ENCODE measurements at regions not wholly inside any gene's neighbourhood (a gene's known extent, or its start where the extent isn't known, plus 50 kb on each side); places are given as distances from the start of the nearest gene placed in this dataset.

DNA sequence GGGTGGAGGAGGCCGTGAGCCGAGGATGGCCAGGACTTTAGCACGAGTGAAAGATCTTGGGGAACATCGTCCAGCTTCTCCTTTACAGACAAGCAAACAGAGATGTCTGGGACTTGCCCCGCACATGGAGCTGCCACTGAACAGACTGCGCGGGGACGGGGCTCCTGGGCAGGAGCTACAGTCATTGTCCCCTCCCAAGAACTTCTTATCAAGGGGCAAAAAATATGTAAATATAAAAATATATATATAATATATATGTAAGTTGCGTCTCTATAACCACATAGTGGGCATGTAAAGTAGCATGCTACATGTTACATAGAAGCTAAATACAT, 245.0 kb upstream of the SALL3 start:
- Mint-ChIP-seq H3K4me3 (no peak overlapping the region), H3K9me3 (ENCODE audit: insufficient read depth) (no peaks in the 10 kb centered on the region), H3K27ac (no peak overlapping the region), H3K4me1 (ENCODE audit: low read depth) (no peaks in the 10 kb centered on the region), H3K27me3 (ENCODE audit: low read depth) (no peaks in the 10 kb centered on the region), H3K36me3 (ENCODE audit: low read depth) (no peaks in the 10 kb centered on the region)
- no peak for ATAC-seq
- CTCF ChIA-PET, result no interaction called here
- POLR2A ChIA-PET, result no interaction called here
- DNase-seq, result no peak

DNA sequence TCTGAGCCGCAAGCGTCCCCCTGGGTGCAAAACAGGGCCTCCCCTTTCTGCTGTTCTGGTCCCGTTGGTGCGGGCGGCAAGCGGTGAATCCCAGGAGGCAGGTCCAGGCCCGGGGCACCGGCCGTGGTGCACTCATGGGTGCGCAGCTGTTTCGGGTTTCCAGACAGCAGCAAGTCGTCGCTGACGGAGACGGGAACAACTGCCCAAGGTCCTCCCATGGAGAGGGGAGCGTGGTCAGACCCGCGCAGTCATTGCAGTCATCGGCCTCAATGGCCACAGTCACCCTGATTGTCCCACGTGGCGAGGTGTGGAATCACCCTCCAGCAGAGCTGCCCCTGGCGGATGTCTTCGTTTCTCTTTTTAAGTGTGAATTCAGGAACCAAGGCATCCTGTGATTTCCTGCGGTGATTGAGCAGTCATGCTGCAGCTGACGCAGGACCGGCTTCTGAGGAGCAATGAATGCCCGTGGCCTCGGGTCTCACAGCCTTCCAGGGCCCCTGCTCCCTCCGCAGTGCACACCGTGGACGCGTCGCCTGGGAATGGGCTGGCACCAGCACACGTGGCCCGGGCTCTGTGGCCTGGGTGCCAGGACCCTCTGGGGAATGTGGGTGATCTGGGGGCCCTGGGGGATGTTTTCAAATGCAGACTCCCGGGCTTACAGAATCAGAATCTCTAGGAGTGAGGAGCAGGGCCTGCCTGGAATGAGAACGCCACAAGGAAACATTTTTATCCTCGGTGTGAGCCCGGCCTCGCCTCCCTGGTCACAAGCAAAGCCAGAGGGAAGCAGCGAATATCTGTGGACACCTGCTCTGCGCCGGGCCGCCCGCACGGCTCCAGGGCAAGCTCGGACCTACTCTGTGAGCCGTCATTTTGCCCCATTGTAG, 244.2 kb upstream of the SALL3 start:
- ChIA-PET POLR2A (no interaction called here), CTCF (no interaction called here)
- ATAC-seq (no peak), DNase-seq (no peak)
- H3K9me3 Mint-ChIP-seq (ENCODE audit: insufficient read depth), result no peaks in the 10 kb centered on the region
- H3K27me3 Mint-ChIP-seq (ENCODE audit: low read depth), result no peaks in the 10 kb centered on the region
- H3K4me3 Mint-ChIP-seq, result no peak overlapping the region
- H3K27ac Mint-ChIP-seq, result no peak overlapping the region
- no peaks in the 10 kb centered on the region for H3K36me3 Mint-ChIP-seq (ENCODE audit: low read depth)
- H3K4me1 Mint-ChIP-seq (ENCODE audit: low read depth), result no peaks in the 10 kb centered on the region

DNA sequence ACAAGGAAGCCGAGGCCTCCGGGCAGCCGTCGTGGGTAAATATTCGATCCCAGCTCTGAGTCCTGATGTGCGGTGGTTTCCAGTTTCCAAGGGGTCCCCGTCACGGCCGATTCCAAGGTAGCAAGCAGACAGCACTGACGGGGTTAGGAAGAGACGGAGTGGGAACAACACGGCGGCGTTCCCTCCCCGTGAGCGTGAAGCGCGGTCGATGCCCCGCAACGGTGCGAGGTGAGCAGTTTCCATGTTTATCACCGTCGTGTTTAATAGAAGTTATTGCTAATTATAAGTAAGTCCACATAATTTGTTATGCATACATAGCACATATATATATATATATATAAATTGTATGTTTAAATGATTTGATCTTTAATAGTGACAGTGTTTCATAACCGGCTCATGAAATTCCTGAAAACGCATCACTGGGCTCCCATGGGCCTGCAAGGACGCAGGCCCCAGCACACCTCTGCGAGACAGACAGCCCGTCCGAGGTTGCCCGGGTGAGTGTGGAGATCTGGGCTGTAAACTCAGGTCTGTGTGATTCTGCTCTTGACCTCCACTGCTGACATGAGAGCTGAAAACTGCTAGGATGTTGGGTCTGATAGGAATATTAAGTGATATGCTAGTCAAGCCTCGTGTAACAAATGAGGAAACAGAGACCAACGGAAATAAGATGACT, 243.5 kb upstream of the SALL3 start:
- CTCF ChIA-PET, result no interaction called here
- Mint-ChIP-seq H3K4me3 (no peak overlapping the region), H3K4me1 (ENCODE audit: low read depth) (no peaks in the 10 kb centered on the region), H3K36me3 (ENCODE audit: low read depth) (no peaks in the 10 kb centered on the region), H3K27me3 (ENCODE audit: low read depth) (no peaks in the 10 kb centered on the region), H3K27ac (no peak overlapping the region), H3K9me3 (ENCODE audit: insufficient read depth) (no peaks in the 10 kb centered on the region)
- DNase-seq (no peak), ATAC-seq (no peak)
- POLR2A ChIA-PET, result no interaction called here

DNA sequence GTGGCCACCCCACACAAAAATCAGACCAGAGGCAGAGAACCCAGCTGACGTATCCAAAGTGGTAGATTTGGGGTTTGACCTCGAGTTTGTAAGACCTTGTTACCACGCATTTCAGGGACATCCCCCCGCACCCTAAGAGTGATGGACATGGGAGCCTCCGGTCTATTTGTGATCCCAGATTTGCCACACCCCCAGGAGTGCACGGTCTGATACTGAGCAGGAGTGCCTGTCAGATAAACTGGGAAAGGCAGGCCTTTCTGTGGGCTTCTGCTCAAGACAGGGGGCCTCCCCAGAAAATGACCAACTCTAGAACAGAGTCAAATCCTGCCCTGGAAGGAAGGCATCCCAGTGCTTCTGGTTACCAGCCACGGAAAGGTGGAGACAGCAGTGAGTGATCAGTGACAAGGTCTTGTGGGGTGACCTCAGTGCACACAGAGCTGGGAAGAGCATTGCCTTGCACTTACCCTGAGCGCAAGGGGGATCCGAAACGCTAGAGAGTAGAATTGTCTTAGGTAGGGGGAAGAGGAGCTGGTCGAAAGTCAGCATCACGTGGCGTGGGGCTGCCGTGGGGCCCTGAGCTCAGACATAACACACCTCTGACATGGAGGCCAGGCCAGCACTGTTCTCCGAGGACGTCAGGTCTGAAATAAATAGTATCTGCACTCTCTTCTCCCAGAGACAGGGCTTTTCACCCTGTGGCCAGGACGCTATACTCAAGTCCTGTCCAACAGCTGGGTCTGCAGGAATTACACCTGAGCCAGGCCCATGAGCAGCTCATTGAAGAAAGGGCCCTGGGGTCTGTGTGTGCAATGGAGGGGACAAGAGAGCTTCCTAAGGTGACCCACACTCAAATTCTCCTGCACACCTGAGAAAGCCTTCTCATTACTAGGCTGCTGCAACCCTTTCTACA, 242.4 kb upstream of the SALL3 start:
- ChIA-PET POLR2A (no interaction called here), CTCF (no interaction called here)
- Mint-ChIP-seq H3K4me1 (ENCODE audit: low read depth) (no peaks in the 10 kb centered on the region), H3K36me3 (ENCODE audit: low read depth) (no peaks in the 10 kb centered on the region), H3K4me3 (no peak overlapping the region), H3K27ac (no peak overlapping the region), H3K27me3 (ENCODE audit: low read depth) (no peaks in the 10 kb centered on the region), H3K9me3 (ENCODE audit: insufficient read depth) (no peaks in the 10 kb centered on the region)
- DNase-seq, result no peak
- ATAC-seq, result no peak

DNA sequence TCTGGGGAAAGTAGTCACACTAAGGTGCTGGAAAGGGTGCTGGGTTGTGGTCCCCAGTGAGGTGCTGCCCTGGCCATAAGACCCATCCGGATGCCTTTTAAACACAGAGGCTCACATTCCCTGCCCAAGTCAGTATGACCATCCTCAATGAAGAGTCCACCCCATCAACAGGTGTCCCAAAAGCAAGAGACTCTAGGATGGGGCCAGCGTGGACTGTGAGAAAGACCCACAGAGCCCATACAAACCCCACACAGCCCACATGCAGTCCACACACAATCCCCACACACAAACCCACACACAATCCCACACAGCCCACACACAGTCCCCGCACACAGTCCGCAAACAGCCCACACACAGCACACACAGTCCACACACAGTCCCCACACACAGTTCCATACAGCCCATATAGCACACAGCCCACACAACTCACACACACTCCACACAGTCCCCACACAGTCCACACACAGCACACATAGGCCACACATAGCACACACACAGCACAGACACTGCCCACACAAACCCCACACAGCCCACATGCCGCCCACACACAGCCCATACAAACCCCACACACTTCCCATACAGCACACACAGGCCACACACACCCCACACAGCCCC, 241.4 kb upstream of the SALL3 start:
- ChIA-PET CTCF (no interaction called here), POLR2A (no interaction called here)
- Mint-ChIP-seq H3K9me3 (ENCODE audit: insufficient read depth) (no peaks in the 10 kb centered on the region), H3K36me3 (ENCODE audit: low read depth) (no peaks in the 10 kb centered on the region), H3K27me3 (ENCODE audit: low read depth) (no peaks in the 10 kb centered on the region), H3K27ac (no peak overlapping the region), H3K4me3 (no peak overlapping the region), H3K4me1 (ENCODE audit: low read depth) (no peaks in the 10 kb centered on the region)
- ATAC-seq, result no peak
- DNase-seq, result no peak

DNA sequence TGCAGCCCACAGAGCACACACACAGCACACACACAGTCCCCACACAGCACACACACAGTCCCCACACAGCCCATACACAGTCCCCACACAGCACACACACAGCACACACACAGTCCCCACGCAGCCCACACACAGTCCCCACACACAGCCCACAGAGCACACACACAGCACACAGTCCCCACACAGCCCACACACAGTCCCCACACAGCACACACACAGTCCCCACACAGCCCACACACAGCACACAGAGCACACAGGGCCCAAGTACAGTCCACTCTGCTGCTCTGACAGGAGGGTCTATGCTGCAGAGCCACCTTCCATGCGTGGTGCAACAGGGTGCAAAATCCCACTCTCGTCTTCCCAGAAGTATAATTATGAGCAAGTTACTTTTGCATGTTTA, 240.5 kb upstream of the SALL3 start:
- H3K9me3 Mint-ChIP-seq (ENCODE audit: insufficient read depth), result no peaks in the 10 kb centered on the region
- ChIA-PET POLR2A (no interaction called here), CTCF (no interaction called here)
- ATAC-seq (no peak), DNase-seq (no peak)
- no peaks in the 10 kb centered on the region for H3K27me3 Mint-ChIP-seq (ENCODE audit: low read depth)
- no peak overlapping the region for H3K27ac Mint-ChIP-seq
- H3K4me1 Mint-ChIP-seq (ENCODE audit: low read depth), result no peaks in the 10 kb centered on the region
- no peak overlapping the region for H3K4me3 Mint-ChIP-seq
- H3K36me3 Mint-ChIP-seq (ENCODE audit: low read depth), result no peaks in the 10 kb centered on the region

DNA sequence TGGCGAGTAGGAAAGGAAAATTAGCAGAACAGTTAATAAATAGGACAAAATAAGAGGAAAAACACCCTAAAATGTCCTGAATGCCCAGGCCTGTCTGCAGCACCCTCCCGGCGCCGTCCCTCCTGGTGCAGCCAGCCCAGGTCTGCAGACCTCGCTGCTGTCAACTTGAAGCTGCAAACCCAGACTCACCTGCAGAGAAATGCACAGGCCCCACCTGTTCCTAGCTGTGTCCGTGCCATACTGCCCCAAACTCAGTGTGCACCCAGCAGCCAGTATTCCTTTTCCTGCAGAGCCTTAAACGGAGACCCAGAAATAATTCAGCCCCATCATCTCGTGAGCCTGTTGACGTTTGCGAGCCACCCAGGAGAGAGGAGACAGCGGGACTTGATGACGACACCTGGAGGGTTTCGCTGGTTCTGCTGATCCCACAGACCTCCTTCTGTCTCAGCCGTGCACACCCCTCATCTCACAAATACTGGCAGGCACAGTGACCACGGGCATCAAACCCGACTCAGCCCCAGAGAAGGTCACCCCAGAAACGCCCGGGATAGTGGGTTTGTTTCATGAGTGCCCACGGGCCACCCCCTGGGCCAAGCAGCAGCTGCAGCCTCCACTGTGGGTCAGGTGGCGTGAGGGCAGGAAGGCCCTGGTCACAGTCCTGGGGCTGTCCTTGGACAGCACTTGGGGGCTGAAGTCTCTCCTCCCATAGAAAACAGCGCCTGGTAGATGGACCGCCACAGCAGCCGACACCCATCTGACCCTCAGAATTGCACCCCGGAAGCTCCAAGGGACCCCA, 239.5 kb upstream of the SALL3 start:
- ATAC-seq, result no peak
- no peaks in the 10 kb centered on the region for H3K9me3 Mint-ChIP-seq (ENCODE audit: insufficient read depth)
- H3K27me3 Mint-ChIP-seq (ENCODE audit: low read depth), result no peaks in the 10 kb centered on the region
- DNase-seq, result no peak
- no peaks in the 10 kb centered on the region for H3K36me3 Mint-ChIP-seq (ENCODE audit: low read depth)
- no peak overlapping the region for H3K4me3 Mint-ChIP-seq
- ChIA-PET CTCF (no interaction called here), POLR2A (no interaction called here)
- H3K4me1 Mint-ChIP-seq (ENCODE audit: low read depth), result no peaks in the 10 kb centered on the region
- H3K27ac Mint-ChIP-seq, result no peak overlapping the region

DNA sequence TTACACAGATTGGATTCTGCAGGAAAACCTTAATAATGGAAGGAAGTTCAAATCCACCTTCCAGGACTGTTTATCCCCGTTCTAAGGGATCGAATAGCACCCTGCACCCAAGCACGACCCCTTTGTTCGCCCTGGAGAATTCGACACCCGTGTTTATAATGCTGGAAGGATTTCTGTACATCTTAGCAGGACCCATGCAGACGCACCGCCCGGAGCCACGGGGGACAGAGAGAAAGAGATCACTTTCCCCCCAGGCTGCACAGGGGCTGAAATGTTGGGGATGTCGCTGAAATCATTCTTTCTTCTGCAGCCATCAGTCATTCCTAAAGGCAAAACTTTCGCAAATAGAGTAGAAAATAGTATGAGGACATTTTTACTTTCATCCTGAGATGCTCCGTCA, 238.7 kb upstream of the SALL3 start:
- no peak for DNase-seq
- Mint-ChIP-seq H3K27me3 (ENCODE audit: low read depth) (no peaks in the 10 kb centered on the region), H3K4me1 (ENCODE audit: low read depth) (no peaks in the 10 kb centered on the region), H3K4me3 (no peak overlapping the region), H3K27ac (no peak overlapping the region), H3K9me3 (ENCODE audit: insufficient read depth) (no peaks in the 10 kb centered on the region), H3K36me3 (ENCODE audit: low read depth) (no peaks in the 10 kb centered on the region)
- ChIA-PET CTCF (no interaction called here), POLR2A (no interaction called here)
- no peak for ATAC-seq

DNA sequence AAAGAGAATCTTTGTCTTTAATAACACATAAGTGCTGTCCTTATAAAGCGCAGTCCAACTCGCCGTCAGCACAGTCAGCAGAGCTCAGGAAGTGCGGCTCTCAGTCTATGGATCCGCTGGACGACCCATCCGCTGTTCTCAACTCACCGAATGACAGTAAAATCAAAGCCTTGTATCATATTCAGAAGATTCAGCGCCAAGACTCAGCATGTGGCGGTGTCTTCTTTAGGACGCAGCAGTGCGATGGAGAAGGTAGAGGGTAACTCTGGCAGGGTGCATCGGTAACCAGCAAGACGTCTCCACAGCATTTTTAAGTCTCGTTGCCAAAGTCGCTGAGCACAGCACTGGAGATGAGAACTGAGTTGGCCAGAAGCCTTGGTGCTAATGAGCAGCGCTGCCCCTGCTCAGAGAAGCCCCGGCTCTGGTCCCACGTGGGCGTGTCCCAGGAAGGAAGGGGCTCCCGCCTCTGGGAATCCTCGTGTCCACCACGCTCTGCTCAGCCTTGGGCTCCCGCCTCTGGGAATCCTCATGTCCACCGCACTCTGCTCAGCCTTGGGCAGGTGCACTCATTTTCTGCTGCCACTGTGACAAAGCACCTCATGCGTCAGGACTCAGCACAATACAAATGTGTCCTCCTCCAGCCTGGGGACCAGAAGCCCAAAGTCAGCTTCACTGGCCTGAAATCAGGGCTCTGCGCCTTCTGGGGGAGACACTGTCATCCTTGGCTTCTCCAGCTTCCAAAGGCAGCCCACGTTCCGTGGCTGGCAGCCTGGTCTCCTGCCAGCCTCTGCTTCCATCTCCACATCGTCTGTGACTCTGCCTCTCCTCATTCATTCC, 238.0 kb upstream of the SALL3 start:
- Mint-ChIP-seq H3K27me3 (ENCODE audit: low read depth) (no peaks in the 10 kb centered on the region), H3K4me1 (ENCODE audit: low read depth) (no peaks in the 10 kb centered on the region), H3K9me3 (ENCODE audit: insufficient read depth) (no peaks in the 10 kb centered on the region), H3K27ac (no peak overlapping the region), H3K36me3 (ENCODE audit: low read depth) (no peaks in the 10 kb centered on the region), H3K4me3 (no peak overlapping the region)
- ChIA-PET CTCF (no interaction called here), POLR2A (no interaction called here)
- no peak for ATAC-seq
- DNase-seq, result no peak

DNA sequence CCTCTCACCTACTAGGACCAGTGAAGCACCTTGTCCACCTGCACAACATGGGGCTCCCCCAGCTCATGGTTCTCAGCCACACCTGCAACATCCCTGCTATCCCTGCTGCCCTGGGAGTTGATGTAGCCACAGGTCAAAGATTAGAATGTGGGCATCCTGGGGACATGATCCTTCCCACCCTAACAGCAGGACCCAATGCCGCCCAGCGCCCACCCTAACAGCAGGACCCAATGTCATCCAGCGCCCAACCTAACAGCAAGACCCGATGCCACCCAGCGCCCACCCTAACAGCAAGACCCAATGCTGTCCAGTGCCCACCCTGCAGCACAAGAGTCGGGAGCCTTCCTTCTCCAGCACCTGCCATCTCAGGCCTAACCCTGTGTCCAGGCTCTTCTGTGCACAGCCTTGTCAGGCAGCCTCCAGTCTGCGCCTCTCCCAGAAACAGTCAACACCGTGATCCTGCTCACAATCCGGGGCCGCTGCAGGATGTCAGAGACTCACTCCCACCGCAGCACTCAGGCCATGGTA, 237.3 kb upstream of the SALL3 start:
- no peak for ATAC-seq
- H3K4me3 Mint-ChIP-seq, result no peak overlapping the region

DNA sequence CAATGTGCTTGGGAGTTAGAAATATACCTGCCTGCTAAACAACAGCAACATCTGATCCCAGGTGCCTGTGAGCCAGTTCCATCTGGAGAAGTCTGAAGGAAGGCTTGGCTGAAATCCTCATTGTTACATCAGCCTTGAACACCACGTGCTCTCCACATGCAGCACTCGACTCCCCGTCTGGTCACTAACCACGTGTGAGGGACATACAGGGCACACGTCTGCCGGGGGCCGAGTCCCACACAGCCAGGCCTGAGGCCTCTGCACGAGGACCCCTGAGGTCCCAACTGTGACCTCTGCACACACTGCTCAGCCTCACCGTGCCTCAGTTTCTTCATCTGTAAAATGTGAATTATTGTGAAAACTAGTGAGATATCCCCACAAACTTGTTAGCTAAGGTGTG, 236.5 kb upstream of the SALL3 start:
- CTCF ChIA-PET, result no interaction called here
- Mint-ChIP-seq H3K27me3 (ENCODE audit: low read depth) (peaks cover 4% of the 10 kb centered on the region), H3K36me3 (ENCODE audit: low read depth) (no peaks in the 10 kb centered on the region), H3K4me3 (no peak overlapping the region), H3K4me1 (ENCODE audit: low read depth) (no peaks in the 10 kb centered on the region), H3K27ac (no peak overlapping the region), H3K9me3 (ENCODE audit: insufficient read depth) (no peaks in the 10 kb centered on the region)
- no peak for ATAC-seq
- DNase-seq, result no peak
- POLR2A ChIA-PET, result no interaction called here

More for the DNA sequence above, 237.3 kb upstream of the SALL3 start:
- Mint-ChIP-seq H3K9me3 (ENCODE audit: insufficient read depth) (no peaks in the 10 kb centered on the region), H3K27me3 (ENCODE audit: low read depth) (peaks cover 4% of the 10 kb centered on the region), H3K4me1 (ENCODE audit: low read depth) (no peaks in the 10 kb centered on the region), H3K36me3 (ENCODE audit: low read depth) (no peaks in the 10 kb centered on the region), H3K27ac (no peak overlapping the region)
- POLR2A ChIA-PET, result no interaction called here
- DNase-seq, result no peak
- CTCF ChIA-PET, result no interaction called here

Measured in activated CD8-positive, alpha-beta T cell treated with anti-CD3 and anti-CD28 coated beads, Interleukin-2, amount 10 ng/mL, durations not matched to agents 7 days and 5 days (primary cell).